ENCODE measurements at regions not wholly inside any gene's neighbourhood (a gene's known extent, or its start where the extent isn't known, plus 50 kb on each side); places are given as distances from the start of the nearest gene placed in this dataset.
"Not testable (repeated sequence)": the region's sequence is repeated elsewhere in the genome, so short reads cannot be mapped to it uniquely, and the experiment has no call there.

DNA sequence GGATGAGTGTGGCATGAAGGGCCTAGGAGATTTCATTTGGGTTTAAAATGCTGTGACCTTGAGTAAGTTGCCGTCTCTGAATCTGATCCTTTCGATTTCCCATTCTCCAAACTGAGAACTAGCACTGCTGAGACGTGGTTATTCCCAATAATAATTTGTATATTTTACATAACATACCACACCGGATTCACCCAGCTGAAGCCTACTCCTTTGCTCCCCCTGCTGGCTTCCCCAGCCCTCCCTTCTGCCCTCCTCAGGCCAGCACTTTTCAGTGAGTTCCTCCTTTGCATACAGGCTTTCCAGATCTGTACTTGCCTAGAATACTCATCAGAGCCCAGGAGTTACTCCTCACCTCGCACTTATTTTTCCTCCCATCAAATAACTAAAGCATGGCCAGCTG lies 255.1 kb downstream of the OR4F29 start:
- DNase-seq (ENCODE audit: low spot score); in situ Hi-C loops (cut with MboI; ENCODE audit: low pct_unique_long_range_greater_than_20kb, low sequenced_read_pairs, unreplicated experiment): not testable (repeated sequence)

DNA sequence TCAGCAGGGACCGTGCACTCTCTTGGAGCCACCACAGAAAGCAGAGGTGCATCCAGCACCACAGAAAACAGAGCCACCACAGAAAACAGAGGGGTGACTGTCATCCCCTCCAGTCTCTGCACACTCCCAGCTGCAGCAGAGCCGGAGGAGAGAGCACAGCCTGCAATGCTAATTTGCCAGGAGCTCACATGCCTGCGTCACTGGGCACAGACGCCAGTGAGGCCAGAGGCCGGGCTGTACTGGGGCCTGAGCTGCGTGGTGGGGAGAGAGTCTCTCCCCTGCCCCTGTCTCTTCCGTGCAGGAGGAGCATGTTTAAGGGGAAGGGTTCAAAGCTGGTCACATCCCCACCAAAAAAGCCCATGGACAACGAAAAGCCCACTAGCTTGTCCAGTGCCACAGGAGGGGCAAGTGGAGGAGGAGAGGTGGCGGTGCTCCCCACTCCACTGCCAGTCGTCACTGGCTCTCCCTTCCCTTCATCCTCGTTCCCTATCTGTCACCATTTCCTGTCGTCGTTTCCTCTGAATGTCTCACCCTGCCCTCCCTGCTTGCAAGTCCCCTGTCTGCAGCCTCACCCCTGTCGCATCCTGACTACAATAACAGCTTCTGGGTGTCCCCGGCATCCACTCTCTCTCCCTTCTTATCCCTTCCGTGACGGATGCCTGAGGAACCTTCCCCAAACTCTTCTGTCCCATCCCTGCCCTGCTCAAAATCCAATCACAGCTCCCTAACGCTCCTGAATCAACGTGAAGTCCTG lies 260.0 kb downstream of the OR4F29 start:
- DNase-seq (ENCODE audit: low spot score); in situ Hi-C loops (cut with MboI; ENCODE audit: low pct_unique_long_range_greater_than_20kb, low sequenced_read_pairs, unreplicated experiment): not testable (repeated sequence)

DNA sequence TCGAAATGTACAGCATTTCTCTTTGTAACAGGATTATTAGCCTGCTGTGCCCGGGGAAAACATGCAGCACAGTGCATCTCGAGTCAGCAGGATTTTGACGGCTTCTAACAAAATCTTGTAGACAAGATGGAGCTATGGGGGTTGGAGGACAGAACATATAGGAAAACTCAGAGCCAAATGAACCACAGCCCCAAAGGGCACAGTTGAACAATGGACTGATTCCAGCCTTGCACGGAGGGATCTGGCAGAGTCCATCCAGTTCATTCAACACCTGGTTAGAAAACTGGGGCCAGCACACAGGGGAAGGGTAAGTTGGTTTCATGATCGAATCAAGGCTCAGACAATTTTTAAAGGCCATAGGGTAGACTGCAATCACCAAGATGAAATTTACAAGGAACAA lies 260.8 kb downstream of the OR4F29 start:
- in situ Hi-C loops (cut with MboI; ENCODE audit: low pct_unique_long_range_greater_than_20kb, low sequenced_read_pairs, unreplicated experiment); DNase-seq (ENCODE audit: low spot score): not testable (repeated sequence)

DNA sequence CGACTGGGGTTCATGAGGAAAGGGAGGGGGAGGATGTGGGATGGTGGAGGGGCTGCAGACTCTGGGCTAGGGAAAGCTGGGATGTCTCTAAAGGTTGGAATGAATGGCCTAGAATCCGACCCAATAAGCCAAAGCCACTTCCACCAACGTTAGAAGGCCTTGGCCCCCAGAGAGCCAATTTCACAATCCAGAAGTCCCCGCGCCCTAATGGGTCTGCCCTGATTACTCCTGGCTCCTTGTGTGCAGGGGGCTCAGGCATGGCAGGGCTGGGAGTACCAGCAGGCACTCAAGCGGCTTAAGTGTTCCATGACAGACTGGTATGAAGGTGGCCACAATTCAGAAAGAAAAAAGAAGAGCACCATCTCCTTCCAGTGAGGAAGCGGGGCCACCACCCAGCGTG lies 261.6 kb downstream of the OR4F29 start:
- in situ Hi-C loops (cut with MboI; ENCODE audit: low pct_unique_long_range_greater_than_20kb, low sequenced_read_pairs, unreplicated experiment); DNase-seq (ENCODE audit: low spot score): not testable (repeated sequence)

DNA sequence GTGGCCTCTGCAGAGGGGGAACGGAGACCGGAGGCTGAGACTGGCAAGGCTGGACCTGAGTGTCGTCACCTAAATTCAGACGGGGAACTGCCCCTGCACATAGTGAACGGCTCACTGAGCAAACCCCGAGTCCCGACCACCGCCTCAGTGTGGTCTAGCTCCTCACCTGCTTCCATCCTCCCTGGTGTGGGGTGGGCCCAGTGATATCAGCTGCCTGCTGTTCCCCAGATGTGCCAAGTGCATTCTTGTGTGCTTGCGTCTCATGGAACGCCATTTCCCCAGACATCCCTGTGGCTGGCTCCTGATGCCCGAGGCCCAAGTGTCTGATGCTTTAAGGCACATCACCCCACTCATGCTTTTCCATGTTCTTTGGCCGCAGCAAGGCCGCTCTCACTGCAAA lies 262.2 kb downstream of the OR4F29 start:
- DNase-seq (ENCODE audit: low spot score); in situ Hi-C loops (cut with MboI; ENCODE audit: low pct_unique_long_range_greater_than_20kb, low sequenced_read_pairs, unreplicated experiment): not testable (repeated sequence)

DNA sequence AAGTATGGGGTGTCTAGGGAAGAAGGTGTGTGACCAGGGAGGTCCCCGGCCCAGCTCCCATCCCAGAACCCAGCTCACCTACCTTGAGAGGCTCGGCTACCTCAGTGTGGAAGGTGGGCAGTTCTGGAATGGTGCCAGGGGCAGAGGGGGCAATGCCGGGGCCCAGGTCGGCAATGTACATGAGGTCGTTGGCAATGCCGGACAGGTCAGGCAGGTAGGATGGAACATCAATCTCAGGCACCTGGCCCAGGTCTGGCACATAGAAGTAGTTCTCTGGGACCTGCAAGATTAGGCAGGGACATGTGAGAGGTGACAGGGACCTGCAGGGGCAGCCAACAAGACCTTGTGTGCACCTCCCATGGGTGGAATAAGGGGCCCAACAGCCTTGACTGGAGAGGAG lies 264.2 kb downstream of the OR4F29 start:
- DNase-seq (ENCODE audit: low spot score); in situ Hi-C loops (cut with MboI; ENCODE audit: low pct_unique_long_range_greater_than_20kb, low sequenced_read_pairs, unreplicated experiment): not testable (repeated sequence)

DNA sequence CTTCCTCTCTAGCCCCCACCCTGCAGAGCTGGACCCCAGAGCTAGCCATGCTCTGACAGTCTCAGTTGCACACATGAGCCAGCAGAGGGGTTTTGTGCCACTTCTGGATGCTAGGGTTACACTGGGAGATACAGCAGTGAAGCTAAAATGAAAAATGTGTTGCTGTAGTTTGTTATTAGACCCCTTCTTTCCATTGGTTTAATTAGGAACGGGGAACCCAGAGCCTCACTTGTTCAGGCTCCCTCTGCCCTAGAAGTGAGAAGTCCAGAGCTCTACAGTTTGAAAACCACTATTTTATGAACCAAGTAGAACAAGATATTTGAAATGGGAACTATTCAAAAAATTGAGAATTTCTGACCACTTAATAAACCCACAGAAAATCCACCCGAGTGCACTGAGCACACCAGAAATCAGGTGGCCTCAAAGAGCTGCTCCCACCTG lies 264.8 kb downstream of the OR4F29 start:
- DNase-seq (ENCODE audit: low spot score); in situ Hi-C loops (cut with MboI; ENCODE audit: low pct_unique_long_range_greater_than_20kb, low sequenced_read_pairs, unreplicated experiment): not testable (repeated sequence)

DNA sequence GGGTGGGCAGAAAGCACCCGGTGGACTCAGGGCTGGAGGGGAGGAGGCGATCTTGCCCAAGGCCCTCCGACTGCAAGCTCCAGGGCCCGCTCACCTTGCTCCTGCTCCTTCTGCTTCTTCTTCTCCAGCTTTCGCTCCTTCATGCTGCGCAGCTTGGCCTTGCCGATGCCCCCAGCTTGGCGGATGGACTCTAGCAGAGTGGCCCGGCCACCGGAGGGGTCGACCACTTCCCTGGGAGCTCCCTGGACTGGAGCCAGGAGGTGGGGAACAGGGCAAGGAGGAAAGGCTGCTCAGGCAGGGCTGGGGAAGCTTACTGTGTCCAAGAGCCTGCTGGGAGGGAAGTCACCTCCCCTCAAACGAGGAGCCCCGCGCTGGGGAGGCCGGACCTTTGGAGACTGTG lies 265.3 kb downstream of the OR4F29 start:
- in situ Hi-C loops (cut with MboI; ENCODE audit: low pct_unique_long_range_greater_than_20kb, low sequenced_read_pairs, unreplicated experiment); DNase-seq (ENCODE audit: low spot score): not testable (repeated sequence)

DNA sequence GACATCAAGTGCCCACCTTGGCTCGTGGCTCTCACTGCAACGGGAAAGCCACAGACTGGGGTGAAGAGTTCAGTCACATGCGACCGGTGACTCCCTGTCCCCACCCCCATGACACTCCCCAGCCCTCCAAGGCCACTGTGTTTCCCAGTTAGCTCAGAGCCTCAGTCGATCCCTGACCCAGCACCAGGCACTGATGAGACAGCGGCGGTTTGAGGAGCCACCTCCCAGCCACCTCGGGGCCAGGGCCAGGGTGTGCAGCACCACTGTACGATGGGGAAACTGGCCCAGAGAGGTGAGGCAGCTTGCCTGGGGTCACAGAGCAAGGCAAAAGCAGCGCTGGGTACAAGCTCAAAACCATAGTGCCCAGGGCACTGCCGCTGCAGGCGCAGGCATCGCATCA lies 266.0 kb downstream of the OR4F29 start:
- in situ Hi-C loops (cut with MboI; ENCODE audit: low pct_unique_long_range_greater_than_20kb, low sequenced_read_pairs, unreplicated experiment); DNase-seq (ENCODE audit: low spot score): not testable (repeated sequence)

DNA sequence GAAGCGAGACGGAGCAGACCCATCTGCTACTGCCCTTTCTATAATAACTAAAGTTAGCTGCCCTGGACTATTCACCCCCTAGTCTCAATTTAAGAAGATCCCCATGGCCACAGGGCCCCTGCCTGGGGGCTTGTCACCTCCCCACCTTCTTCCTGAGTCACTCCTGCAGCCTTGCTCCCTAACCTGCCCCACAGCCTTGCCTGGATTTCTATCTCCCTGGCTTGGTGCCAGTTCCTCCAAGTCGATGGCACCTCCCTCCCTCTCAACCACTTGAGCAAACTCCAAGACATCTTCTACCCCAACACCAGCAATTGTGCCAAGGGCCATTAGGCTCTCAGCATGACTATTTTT lies 267.2 kb downstream of the OR4F29 start:
- in situ Hi-C loops (cut with MboI; ENCODE audit: low pct_unique_long_range_greater_than_20kb, low sequenced_read_pairs, unreplicated experiment); DNase-seq (ENCODE audit: low spot score): not testable (repeated sequence)

DNA sequence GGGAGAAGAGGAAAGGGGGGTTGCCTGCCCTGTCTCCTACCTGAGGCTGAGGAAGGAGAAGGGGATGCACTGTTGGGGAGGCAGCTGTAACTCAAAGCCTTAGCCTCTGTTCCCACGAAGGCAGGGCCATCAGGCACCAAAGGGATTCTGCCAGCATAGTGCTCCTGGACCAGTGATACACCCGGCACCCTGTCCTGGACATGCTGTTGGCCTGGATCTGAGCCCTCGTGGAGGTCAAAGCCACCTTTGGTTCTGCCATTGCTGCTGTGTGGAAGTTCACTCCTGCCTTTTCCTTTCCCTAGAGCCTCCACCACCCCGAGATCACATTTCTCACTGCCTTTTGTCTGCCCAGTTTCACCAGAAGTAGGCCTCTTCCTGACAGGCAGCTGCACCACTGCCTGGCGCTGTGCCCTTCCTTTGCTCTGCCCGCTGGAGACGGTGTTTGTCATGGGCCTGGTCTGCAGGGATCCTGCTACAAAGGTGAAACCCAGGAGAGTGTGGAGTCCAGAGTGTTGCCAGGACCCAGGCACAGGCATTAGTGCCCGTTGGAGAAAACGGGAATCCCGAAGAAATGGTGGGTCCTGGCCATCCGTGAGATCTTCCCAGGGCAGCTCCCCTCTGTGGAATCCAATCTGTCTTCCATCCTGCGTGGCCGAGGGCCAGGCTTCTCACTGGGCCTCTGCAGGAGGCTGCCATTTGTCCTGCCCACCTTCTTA lies 267.7 kb downstream of the OR4F29 start:
- DNase-seq (ENCODE audit: low spot score); in situ Hi-C loops (cut with MboI; ENCODE audit: low pct_unique_long_range_greater_than_20kb, low sequenced_read_pairs, unreplicated experiment): not testable (repeated sequence)

DNA sequence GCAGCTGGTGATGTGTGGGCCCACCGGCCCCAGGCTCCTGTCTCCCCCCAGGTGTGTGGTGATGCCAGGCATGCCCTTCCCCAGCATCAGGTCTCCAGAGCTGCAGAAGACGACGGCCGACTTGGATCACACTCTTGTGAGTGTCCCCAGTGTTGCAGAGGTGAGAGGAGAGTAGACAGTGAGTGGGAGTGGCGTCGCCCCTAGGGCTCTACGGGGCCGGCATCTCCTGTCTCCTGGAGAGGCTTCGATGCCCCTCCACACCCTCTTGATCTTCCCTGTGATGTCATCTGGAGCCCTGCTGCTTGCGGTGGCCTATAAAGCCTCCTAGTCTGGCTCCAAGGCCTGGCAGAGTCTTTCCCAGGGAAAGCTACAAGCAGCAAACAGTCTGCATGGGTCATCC lies 268.4 kb downstream of the OR4F29 start:
- in situ Hi-C loops (cut with MboI; ENCODE audit: low pct_unique_long_range_greater_than_20kb, low sequenced_read_pairs, unreplicated experiment); DNase-seq (ENCODE audit: low spot score): not testable (repeated sequence)

DNA sequence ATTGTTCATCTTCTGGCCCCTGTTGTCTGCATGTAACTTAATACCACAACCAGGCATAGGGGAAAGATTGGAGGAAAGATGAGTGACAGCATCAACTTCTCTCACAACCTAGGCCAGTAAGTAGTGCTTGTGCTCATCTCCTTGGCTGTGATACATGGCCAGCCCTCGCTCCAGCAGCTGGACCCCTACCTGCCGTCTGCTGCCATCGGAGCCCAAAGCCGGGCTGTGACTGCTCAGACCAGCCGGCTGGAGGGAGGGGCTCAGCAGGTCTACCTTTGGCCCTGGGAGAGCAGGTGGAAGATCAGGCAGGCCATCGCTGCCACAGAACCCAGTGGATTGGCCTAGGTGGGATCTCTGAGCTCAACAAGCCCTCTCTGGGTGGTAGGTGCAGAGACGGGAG lies 268.8 kb downstream of the OR4F29 start:
- DNase-seq (ENCODE audit: low spot score); in situ Hi-C loops (cut with MboI; ENCODE audit: low pct_unique_long_range_greater_than_20kb, low sequenced_read_pairs, unreplicated experiment): not testable (repeated sequence)

DNA sequence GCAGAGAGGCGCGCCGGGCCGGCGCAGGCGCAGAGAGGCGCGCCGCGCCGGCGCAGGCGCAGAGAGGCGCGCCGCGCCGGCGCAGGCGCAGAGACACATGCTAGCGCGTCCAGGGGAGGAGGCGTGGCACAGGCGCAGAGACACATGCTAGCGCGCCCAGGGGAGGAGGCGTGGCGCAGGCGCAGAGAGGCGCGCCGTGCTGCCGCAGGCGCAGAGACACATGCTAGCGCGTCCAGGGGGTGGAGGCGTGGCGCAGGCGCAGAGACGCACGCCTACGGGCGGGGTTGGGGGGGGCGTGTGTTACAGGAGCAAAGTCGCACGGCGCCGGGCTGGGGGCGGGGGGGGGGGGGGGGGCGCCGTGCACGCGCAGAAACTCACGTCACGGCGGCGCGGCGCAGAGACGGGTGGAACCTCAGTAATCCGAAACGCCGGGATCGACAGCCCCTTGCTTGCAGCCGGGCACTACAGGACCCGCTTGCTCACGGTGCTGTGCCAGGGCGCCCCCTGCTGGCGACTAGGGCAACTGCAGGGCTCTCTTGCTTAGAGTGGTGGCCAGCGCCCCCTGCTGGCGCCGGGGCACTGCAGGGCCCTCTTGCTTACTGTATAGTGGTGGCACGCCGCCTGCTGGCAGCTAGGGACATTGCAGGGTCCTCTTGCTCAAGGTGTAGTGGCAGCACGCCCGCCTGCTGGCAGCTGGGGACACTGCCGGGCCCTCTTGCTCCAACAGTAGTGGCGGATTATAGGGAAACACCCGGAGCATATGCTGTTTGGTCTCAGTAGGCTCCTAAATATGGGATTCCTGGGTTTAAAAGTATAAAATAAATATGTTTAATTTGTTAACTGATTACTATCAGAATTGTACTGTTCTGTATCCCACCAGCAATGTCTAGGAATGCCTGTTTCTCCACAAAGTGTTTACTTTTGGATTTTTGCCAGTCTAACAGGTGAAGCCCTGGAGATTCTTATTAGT lies 269.9 kb downstream of the OR4F29 start:
- in situ Hi-C loops (cut with MboI; ENCODE audit: low pct_unique_long_range_greater_than_20kb, low sequenced_read_pairs, unreplicated experiment); DNase-seq (ENCODE audit: low spot score): not testable (repeated sequence)

DNA sequence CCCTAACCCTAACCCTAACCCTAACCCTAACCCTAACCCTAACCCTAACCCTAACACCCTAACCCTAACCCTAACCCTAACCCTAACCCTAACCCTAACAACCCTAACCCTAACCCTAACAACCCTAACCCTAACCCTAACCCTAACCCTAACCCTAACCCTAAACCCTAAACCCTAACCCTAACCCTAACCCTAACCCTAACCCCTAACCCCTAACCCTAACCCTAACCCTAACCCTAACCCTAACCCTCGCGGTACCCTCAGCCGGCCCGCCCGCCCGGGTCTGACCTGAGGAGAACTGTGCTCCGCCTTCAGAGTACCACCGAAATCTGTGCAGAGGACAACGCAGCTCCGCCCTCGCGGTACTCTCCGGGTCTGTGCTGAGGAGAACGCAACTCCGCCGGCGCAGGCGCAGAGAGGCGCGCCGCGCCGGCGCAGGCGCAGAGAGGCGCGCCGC lies 270.7 kb downstream of the OR4F29 start:
- DNase-seq (ENCODE audit: low spot score); in situ Hi-C loops (cut with MboI; ENCODE audit: low pct_unique_long_range_greater_than_20kb, low sequenced_read_pairs, unreplicated experiment): not testable (repeated sequence)

DNA sequence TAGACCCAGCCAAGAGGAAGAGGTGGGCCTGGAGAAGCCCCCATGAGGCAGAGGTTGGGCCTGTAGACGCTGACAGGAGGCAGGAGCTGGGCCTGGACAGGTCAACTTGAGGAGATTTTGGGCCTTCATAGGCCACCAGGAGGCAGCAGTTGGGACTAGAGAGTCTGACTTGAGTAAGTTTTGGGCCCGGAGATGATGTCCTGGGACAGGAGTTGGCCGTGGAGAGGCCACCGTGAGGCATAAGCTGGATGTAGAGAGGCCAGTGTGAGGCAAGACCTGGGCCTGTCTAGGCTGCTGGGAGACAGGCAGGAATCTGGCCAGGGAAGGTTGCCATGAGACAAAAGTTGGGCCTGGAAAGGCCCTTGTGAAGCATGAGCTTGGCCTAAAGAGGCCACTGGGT lies 312.6 kb downstream of the OR4F29 start:
- in situ Hi-C loops (cut with MboI; ENCODE audit: low pct_unique_long_range_greater_than_20kb, low sequenced_read_pairs, unreplicated experiment); DNase-seq (ENCODE audit: low spot score): not testable (repeated sequence)

DNA sequence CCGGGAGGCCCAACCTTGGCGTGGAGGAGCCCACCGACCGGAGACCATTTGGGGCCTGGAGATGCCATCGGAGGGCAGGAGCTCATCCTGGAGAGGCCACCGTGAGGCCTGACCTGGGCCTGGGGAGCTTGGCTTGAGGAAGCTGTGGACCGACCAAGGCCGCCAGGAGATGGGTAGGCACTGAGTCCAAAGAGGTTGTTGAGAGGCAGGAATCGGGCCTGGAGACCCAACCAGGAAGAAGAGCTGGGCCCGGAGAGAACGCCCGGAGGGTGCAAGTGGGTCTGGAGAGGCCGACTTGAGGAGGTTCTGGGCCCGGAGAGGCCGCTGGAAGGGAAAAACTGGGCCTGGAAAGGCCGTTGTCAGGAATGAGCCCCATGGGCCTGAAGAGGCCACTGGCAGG lies 313.8 kb downstream of the OR4F29 start:
- DNase-seq (ENCODE audit: low spot score); in situ Hi-C loops (cut with MboI; ENCODE audit: low pct_unique_long_range_greater_than_20kb, low sequenced_read_pairs, unreplicated experiment): not testable (repeated sequence)

Measured in GM13977 (cell line).